Renal cortex interstitium (tissue), 11 donors: ENCODE measurements at regions not wholly inside any gene's neighbourhood (a gene's known extent, or its start where the extent isn't known, plus 50 kb on each side); places are given as distances from the start of the nearest gene placed in this dataset.
"Not testable (repeated sequence)": the region's sequence is repeated elsewhere in the genome, so short reads cannot be mapped to it uniquely, and the experiment has no call there.

Source experiments
- DNase-seq, 11 donors: peaks; one replicate each; pipeline ENCODE4 v3.0.0-alpha.2; 2013; ENCODE audit warnings: low read depth in 9 of 11, low spot score in 4 of 11; ENCODE audit errors: extremely low read depth in 1 of 11

- DNase-seq: no peak
Measured at GRCh38 chr18:29459972-29460371, 1283.0 kb upstream of the CDH2 start.

- DNase-seq: no peak
Measured at GRCh38 chr18:29457316-29457889, 1280.5 kb upstream of the CDH2 start.

DNA sequence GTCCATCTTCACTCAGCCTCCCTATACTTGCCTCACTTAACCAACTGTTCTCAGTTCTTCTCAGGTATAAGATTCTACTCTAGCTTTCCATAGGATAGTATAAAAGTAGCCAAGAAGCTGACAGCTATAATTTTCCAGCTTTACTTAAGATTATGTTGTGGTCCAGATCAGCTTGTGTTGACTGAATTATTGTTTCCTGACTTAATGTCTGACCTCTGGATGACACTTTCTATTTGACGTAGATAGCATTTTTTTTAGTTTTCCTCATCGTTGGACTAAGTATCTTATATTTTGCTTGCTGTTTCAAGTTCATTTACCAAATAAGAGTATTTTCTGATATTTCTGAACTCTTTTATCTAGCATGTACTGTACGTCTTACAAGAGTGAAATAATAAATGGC is 1272.5 kb upstream of the CDH2 start:
- DNase-seq: peak in 2 of 11 donors; percentile 0 to 3

DNA sequence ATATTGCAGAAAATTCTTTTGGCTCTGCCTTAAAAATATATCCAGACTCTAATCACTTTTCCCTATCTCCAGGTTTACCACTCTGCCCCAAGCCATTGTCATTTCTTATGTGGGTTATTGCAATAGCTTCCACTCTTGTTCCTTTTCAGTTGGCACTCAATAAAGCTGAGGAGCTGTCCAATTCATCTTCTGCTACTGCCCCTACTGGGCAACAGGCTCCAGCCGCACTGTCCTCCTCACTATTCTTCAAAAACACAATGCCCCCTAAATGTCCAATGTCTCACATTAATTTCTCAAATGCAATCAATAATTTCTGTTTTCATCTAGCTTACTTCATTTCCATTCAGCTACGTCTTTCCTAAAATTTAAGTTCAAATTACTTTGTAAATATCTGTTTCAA is 1262.5 kb upstream of the CDH2 start:
- DNase-seq: no peak

GRCh38 chr18:29436459-29436858 is 1259.5 kb upstream of the CDH2 start:
- DNase-seq: no peak

DNA sequence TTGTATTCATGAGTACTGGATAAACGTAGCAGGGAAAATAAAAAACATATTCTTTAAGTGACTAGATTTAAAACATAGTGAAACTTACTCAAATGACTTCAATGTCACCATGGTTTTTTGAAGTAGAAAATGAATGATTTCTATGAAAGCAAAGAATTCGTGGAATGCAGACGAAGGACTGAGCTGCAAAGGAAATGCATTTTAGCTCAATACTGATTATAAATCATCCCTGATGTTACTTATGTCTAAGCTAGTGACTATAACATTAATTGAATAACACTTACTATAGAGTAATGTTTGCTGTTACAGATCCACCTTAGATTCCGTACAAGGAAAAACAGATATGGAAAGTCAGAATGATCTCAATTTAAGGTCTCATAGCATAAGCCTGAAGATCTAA is 1257.7 kb upstream of the CDH2 start:
- no peak for DNase-seq

- DNase-seq: no peak
Measured at GRCh38 chr18:29430416-29430815, 1253.5 kb upstream of the CDH2 start.

- no peak for DNase-seq
Measured at GRCh38 chr18:29418136-29418535, 1241.2 kb upstream of the CDH2 start.

DNA sequence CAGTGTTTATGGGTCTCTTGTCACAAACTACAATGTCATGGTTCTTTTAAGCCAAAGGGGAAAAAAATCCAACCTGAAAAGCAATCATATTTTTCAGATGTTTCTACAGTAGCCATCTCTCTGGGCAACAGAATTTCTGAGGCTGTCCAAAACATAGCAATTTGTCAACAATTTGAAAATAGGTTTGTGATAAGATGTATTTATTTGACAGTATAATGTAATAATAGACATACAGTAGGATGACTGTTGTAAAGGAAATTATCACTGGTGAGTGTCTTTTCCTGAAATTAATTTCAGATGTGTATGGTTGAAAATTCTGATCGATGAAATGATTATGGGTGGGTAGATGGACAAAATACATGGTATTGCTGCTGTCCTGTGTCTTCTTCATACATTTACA is 1230.1 kb upstream of the CDH2 start:
- no peak for DNase-seq

- DNase-seq: no peak
Measured at GRCh38 chr18:29397536-29397935, 1220.6 kb upstream of the CDH2 start.

- DNase-seq: no peak
Measured at GRCh38 chr18:29383311-29384273, 1206.7 kb upstream of the CDH2 start.

DNA sequence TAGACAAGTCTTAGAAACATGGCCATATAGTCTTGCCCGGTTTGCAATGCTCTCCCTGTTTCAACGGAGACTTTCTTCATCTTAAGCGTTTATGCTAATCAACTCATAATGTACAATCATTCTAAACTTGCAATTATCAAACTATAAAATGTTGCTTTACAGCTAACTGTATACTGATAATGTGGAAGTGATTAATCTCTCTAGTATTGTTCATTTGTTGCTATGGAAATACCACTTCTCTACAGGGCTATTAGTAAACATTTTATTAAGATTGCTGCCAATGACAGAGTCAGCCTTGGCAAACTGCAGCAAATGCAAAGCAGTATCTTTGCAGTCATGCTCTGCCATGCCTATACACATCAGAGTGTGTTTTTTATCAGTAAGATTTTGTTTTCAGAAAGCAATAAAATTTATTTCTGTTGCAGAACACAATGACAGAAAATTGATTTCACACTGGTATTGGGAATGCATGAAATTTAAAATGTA is 1201.8 kb upstream of the CDH2 start:
- no peak for DNase-seq

DNA sequence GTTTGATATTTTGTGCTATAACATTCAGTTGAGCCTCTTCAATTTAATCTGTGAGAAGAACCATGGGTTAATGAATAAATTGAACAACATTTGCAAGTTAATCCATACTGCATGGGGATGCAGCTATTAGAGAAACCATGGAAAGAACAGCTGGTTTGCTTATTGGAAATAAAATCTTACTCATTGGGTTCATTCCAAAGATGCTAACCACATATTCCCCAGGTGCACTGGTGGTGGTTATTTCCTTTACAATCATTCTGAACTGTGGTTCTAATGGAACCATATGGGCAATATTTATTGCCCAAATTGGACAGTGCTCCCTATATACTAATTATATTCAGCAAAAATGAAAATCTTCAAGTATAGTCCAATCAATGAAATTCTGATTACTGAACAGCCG is 1200.4 kb upstream of the CDH2 start:
- no peak for DNase-seq

DNA sequence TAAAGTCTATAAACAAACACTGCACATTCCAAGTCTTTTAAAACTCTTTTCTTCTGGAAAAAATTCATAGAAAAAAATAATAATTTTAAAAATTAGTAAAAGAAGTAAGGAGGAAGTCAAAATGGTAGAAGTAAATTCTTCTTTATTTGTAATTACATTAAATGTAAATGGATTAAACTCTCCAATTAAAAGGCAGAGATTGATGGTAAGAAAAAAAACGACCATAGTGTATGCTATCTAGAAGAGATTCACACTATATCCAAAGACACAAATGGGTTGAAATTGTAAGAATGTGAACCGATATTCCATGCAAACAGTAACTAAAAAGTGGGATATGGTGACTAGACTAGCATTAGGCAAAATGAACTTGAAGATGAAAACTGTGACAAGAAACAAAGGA is 1196.1 kb upstream of the CDH2 start:
- DNase-seq: no peak

- no peak for DNase-seq
Measured at GRCh38 chr18:29361843-29362242, 1184.9 kb upstream of the CDH2 start.

- peak in 1 of 11 donors; percentile 22 for DNase-seq
Measured at GRCh38 chr18:29360659-29361058, 1183.7 kb upstream of the CDH2 start.

DNA sequence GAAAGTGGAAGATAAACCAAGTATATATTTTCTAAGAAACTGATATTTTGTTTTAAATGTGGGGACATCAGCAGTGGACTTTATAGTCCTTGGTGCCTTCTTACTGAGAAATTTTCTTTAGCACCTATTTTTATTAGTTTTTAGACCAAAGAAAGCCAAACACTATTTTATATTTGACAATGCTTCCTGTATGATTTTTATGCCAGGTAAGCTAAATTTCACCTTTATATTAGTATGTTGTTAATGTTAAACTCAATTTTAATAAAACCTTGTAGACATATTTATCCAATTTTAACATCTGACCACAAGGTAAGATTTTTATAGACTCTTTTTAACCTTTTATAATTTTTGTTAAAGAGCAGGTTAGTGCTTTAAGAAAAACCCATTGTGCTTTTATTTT is 1182.3 kb upstream of the CDH2 start:
- DNase-seq: not testable (repeated sequence)

GRCh38 chr18:29351171-29351570 is 1174.2 kb upstream of the CDH2 start:
- DNase-seq: no peak

DNA sequence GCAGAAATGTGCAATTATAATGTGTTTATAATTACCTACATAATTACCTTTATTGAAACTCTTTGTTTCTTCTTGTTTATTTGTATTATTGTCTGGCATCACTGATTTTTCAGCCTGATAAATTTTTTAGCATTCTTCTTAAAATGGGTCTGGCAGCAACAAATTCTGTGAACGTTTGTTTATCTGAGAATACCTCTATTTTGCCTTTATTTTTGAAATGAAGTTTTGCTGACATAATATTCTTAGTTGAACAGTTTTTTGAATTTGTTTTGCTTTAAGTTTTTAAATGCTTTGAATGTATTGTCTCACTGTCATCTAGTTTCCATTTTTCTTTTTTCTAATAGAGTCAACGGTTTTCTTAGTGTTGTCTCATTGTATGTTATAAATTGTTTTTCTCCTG is 1152.0 kb upstream of the CDH2 start:
- DNase-seq: no peak

GRCh38 chr18:29326214-29326613 is 1149.3 kb upstream of the CDH2 start:
- no peak for DNase-seq

GRCh38 chr18:29321561-29321960 is 1144.6 kb upstream of the CDH2 start:
- no peak for DNase-seq
